HG02798 (cell line): ENCODE measurements at regions not wholly inside any gene's neighbourhood (a gene's known extent, or its start where the extent isn't known, plus 50 kb on each side); places are given as distances from the start of the nearest gene placed in this dataset.

Experiments used
- ATAC-seq: cut with Tn5 transposase; IDR thresholded peaks from one replicate; pipeline ENCODE4 v1.9.1; 2021; ENCODE audit warnings: mild to moderate bottlenecking; ENCODE audit not compliant: unreplicated experiment, poor library complexity

- ATAC-seq = no peak
Measured at GRCh38 chr6:112773187-112773586, 426.1 kb downstream of the RFPL4B start.

GRCh38 chr6:112774319-112774718, 427.2 kb downstream of the RFPL4B start:
- ATAC-seq = no peak

GRCh38 chr6:112780498-112781096, 433.5 kb downstream of the RFPL4B start:
- peak; percentile 94 for ATAC-seq

GRCh38 chr6:112781241-112781640, 434.1 kb downstream of the RFPL4B start:
- no peak for ATAC-seq

- no peak for ATAC-seq
Measured at GRCh38 chr6:112785408-112785807, 438.3 kb downstream of the RFPL4B start.

GRCh38 chr6:112786801-112787200, 439.7 kb downstream of the RFPL4B start:
- ATAC-seq = no peak

GRCh38 chr6:112787371-112787770, 440.2 kb downstream of the RFPL4B start:
- no peak for ATAC-seq

- ATAC-seq = no peak
Measured at GRCh38 chr6:112795316-112795715, 448.2 kb downstream of the RFPL4B start.

- no peak for ATAC-seq
Measured at GRCh38 chr6:112796712-112797111, 449.6 kb downstream of the RFPL4B start.

- ATAC-seq = no peak
Measured at GRCh38 chr6:112799889-112800288, 452.8 kb downstream of the RFPL4B start.

- no peak for ATAC-seq
Measured at GRCh38 chr6:112800439-112800838, 453.3 kb downstream of the RFPL4B start.

- no peak for ATAC-seq
Measured at GRCh38 chr6:112800916-112801315, 453.8 kb downstream of the RFPL4B start.

GRCh38 chr6:112801468-112802080, 454.4 kb downstream of the RFPL4B start:
- ATAC-seq = no peak

GRCh38 chr6:112802144-112802543, 455.0 kb downstream of the RFPL4B start:
- no peak for ATAC-seq

- ATAC-seq = no peak
Measured at GRCh38 chr6:112804638-112805330, 457.7 kb downstream of the RFPL4B start.

GRCh38 chr6:112806163-112806865, 459.2 kb downstream of the RFPL4B start:
- ATAC-seq = no peak

GRCh38 chr6:112821476-112821875, 474.3 kb downstream of the RFPL4B start:
- ATAC-seq = no peak

- no peak for ATAC-seq
Measured at GRCh38 chr6:112822769-112823168, 475.6 kb downstream of the RFPL4B start.

- ATAC-seq = peak; percentile 70
Measured at GRCh38 chr6:112827793-112828192, 480.7 kb downstream of the RFPL4B start.

- no peak for ATAC-seq
Measured at GRCh38 chr6:112831022-112831421, 483.9 kb downstream of the RFPL4B start.

- no peak for ATAC-seq
Measured at GRCh38 chr6:112833581-112834131, 486.5 kb downstream of the RFPL4B start.
